Tibial nerve (tissue), 4 donors: ENCODE measurements at regions not wholly inside any gene's neighbourhood (a gene's known extent, or its start where the extent isn't known, plus 50 kb on each side); places are given as distances from the start of the nearest gene placed in this dataset.

ENCODE experiments used
- DNase-seq, 2 donors: peaks; one replicate each; pipeline ENCODE4 v3.0.0-alpha.2; 2019; ENCODE audit warnings: low spot score in 2 of 2
- H3K27ac ChIP-seq, 4 donors: fragments of 200-600 bp; sonication (generic) in 3 of 4; one replicate each; pipeline ENCODE4 v1.5.1; 2017 to 2019; ENCODE audit warnings: mild to moderate bottlenecking in 1 of 4
- H3K27me3 ChIP-seq, 2 donors: fragments of 200-600 bp; sonication (generic) in 1 of 2; one replicate each; pipeline versions ENCODE4 v1.5.1 to v1.6.0; 2017 to 2019
- H3K36me3 ChIP-seq, 3 donors: fragments of 200-600 bp; sonication (generic); one replicate each; pipeline ENCODE4 v1.5.1; 2018 to 2019
- H3K4me1 ChIP-seq, 4 donors: fragments of 200-600 bp; sonication (generic) in 3 of 4; one replicate each; pipeline ENCODE4 v1.5.1; 2017 to 2019
- H3K4me3 ChIP-seq, 4 donors: fragments of 200-600 bp; sonication (generic) in 3 of 4; one replicate each; pipeline ENCODE4 v1.5.1; 2017 to 2019; ENCODE audit warnings: mild to moderate bottlenecking in 1 of 4, moderate library complexity in 1 of 4
- H3K9me3 ChIP-seq, 4 donors: fragments of 200-600 bp; sonication (generic) in 3 of 4; one replicate each; pipeline ENCODE4 v1.5.1; 2017 to 2019
- EP300 ChIP-seq, 2 donors: sonication (generic); formaldehyde crosslinking; IDR thresholded peaks; one replicate each; pipeline ENCODE4 v1.6.1; 2017; ENCODE audit warnings: antibody characterized with exemption in 2 of 2, mild to moderate bottlenecking in 1 of 2
- POLR2A ChIP-seq, 2 donors: fragments of 450-650 bp; IDR thresholded peaks; one replicate each; pipeline ENCODE4 v1.6.1; 2017; ENCODE audit warnings: antibody characterized with exemption in 2 of 2, mild to moderate bottlenecking in 2 of 2, moderate library complexity in 2 of 2
- WGBS, 2 donors: methylation state at CpG; one replicate each; pipeline ENCODE4 v1.1.5; 2018; 5-methylcytosine and 5-hydroxymethylcytosine counted together
- TF ChIP-seq, protein P1 (sequence below), 5 experiments: fragments of 200-600 bp in 3 of 5; fragments of 450-650 bp in 2 of 5; sonication (generic) in 3 of 5; IDR thresholded peaks; one replicate each; pipeline ENCODE4 v1.5.1; 2016 to 2019; ENCODE audit warnings: antibody characterized with exemption in 5 of 5, mild to moderate bottlenecking in 3 of 5, moderate library complexity in 2 of 5

DNA sequence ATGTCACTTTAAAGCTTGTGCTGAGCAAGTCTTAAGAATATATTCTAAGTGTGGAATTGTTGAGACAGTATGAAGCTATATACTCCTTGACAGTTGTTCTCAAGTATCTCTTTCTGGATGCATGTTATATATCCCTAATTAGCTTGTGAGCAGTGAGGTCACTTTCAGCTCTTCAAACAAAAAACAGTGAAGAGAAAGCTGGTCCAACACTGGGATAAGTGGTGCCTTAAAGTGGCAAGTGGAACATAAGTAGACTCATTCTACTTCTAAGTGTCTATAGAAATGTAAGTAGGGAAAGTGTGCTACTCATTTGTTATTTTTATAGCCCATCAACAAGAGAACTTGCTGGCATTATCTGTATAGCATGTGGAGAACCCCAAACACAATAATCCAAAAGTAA lies 133.1 kb upstream of the BACH2 start:
- Histone ChIP-seq H3K27ac (no peak overlapping the region), H3K36me3 (no peaks in the 10 kb centered on the region), H3K9me3 (peaks cover 0 to 39% (median 7%) of the 10 kb centered on the region in 4 donors), H3K4me1 (no peaks in the 10 kb centered on the region), H3K27me3 (no peaks in the 10 kb centered on the region), H3K4me3 (no peak overlapping the region)
- TF ChIP-seq POLR2A (IDR thresholded peaks at IDR 0.05) (no peak), EP300 (IDR thresholded peaks at IDR 0.05) (no peak)
- TF ChIP-seq, protein P1, sequence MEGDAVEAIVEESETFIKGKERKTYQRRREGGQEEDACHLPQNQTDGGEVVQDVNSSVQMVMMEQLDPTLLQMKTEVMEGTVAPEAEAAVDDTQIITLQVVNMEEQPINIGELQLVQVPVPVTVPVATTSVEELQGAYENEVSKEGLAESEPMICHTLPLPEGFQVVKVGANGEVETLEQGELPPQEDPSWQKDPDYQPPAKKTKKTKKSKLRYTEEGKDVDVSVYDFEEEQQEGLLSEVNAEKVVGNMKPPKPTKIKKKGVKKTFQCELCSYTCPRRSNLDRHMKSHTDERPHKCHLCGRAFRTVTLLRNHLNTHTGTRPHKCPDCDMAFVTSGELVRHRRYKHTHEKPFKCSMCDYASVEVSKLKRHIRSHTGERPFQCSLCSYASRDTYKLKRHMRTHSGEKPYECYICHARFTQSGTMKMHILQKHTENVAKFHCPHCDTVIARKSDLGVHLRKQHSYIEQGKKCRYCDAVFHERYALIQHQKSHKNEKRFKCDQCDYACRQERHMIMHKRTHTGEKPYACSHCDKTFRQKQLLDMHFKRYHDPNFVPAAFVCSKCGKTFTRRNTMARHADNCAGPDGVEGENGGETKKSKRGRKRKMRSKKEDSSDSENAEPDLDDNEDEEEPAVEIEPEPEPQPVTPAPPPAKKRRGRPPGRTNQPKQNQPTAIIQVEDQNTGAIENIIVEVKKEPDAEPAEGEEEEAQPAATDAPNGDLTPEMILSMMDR (IDR thresholded peaks at IDR 0.05) = no peak
- DNase-seq = no peak

DNA sequence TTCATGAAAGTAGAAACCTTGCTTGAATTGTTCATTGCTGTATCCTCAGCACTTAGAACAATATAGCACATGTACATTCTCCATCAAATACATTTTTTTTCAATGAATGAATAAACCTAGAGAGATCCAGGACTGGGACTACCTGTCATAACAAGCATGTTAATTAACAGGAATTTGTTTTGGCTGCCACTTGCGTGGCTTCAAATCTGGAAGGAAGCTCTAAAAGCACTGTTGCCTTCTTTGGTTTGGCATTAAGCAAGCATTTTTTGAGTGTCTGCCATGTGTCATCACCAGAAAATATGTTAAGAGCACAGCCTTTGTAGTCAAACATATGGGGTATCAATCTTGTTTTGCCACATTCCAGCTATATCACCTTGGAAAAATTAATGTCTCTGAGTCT lies 131.9 kb upstream of the BACH2 start:
- H3K27ac ChIP-seq = no peak overlapping the region
- H3K36me3 ChIP-seq = no peaks in the 10 kb centered on the region
- H3K4me1 ChIP-seq = no peaks in the 10 kb centered on the region
- WGBS, 2 donors = 89 to 100% methylated on average over 1 of the region's 1 CpG
- H3K27me3 ChIP-seq = no peaks in the 10 kb centered on the region
- H3K9me3 ChIP-seq = peaks cover 0 to 32% (median 7%) of the 10 kb centered on the region in 4 donors
- no peak for TF ChIP-seq EP300 (IDR thresholded peaks at IDR 0.05)
- TF ChIP-seq, protein P1 (IDR thresholded peaks at IDR 0.05) = no peak
- no peak for TF ChIP-seq POLR2A (IDR thresholded peaks at IDR 0.05)
- no peak for DNase-seq
- no peak overlapping the region for H3K4me3 ChIP-seq

DNA sequence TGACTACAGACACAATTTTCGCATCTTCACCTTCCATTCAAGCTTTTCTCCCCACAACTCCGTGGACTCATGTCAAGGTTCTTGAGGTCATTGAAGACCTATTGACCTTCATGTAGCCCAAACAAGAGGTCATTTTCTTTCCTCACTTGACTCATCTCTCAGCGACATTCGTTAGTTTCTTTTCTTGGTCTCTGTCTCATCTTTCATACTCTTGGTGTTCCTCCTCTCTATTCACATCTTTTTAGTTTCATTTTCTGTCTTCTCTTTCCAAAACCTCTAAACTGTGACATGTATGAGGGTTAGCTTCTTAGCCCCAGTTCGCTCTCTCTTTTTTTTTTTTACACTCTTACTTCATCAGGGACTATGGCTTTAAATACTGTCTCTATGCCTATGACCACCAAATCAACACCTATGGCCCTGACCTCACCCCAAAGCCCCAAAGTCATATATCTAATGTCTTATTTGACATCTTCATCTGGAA lies 128.6 kb upstream of the BACH2 start:
- WGBS, 2 donors = 68 to 81% methylated on average over 5 of the region's 5 CpGs
- Histone ChIP-seq H3K27ac (no peak overlapping the region), H3K4me1 (no peaks in the 10 kb centered on the region), H3K4me3 (no peak overlapping the region), H3K36me3 (no peaks in the 10 kb centered on the region), H3K27me3 (no peaks in the 10 kb centered on the region), H3K9me3 (peaks cover 0 to 23% (median 6%) of the 10 kb centered on the region in 4 donors)
- no peak for DNase-seq
- TF ChIP-seq, protein P1 (IDR thresholded peaks at IDR 0.05) = no peak
- TF ChIP-seq EP300 (IDR thresholded peaks at IDR 0.05) = no peak
- no peak for TF ChIP-seq POLR2A (IDR thresholded peaks at IDR 0.05)

DNA sequence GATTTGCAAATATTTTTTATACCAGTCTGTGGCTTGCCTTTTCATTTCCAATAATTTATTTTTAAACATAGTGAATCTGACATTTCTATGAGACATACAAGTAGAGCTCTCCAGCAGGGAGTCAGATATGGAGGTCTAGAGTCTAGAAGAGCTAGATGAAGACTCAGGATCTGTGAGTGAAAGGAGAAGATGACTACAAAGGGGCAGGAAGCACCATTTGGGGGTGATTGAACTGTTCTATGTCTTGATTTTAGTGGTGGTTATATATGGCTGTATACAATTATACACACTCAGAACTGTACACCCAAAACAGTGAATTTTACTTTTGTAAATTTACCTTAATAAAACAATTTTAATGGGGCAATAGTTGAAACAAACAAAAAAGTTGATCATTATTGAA lies 127.9 kb upstream of the BACH2 start:
- Histone ChIP-seq H3K27ac (no peak overlapping the region), H3K9me3 (peaks cover 0 to 17% (median 3%) of the 10 kb centered on the region in 4 donors), H3K4me1 (no peaks in the 10 kb centered on the region), H3K4me3 (no peak overlapping the region), H3K36me3 (no peaks in the 10 kb centered on the region), H3K27me3 (no peaks in the 10 kb centered on the region)
- DNase-seq = no peak
- TF ChIP-seq EP300 (IDR thresholded peaks at IDR 0.05) (no peak), POLR2A (IDR thresholded peaks at IDR 0.05) (no peak)
- TF ChIP-seq, protein P1 (IDR thresholded peaks at IDR 0.05) = no peak

DNA sequence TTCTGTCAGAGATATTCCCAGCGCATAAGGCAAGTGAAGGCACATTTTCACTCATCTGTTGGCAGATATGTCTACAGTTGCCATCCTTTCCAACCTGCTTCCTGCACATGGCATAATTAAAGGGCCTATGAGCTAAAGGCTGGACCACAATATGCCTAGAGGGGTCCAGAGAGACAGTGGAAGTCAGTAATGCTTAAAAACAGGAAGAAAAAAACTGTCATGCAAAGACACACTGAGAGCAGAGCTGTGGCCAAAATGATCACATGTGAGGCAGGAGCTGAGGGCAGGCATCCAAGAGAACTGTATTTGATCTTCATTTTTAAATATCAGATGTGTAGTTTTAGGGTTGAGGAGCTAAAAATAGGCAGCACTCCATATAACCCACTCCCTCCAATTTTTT lies 125.0 kb upstream of the BACH2 start:
- Histone ChIP-seq H3K9me3 (no peaks in the 10 kb centered on the region), H3K36me3 (no peaks in the 10 kb centered on the region), H3K27ac (no peak overlapping the region), H3K4me3 (no peak overlapping the region), H3K27me3 (no peaks in the 10 kb centered on the region), H3K4me1 (no peaks in the 10 kb centered on the region)
- 93 to 100% methylated on average over 1 of the region's 1 CpG for WGBS, 2 donors
- no peak for DNase-seq
- TF ChIP-seq POLR2A (IDR thresholded peaks at IDR 0.05) (no peak), EP300 (IDR thresholded peaks at IDR 0.05) (no peak)
- TF ChIP-seq, protein P1 (IDR thresholded peaks at IDR 0.05) = no peak
